ENCODE measurements at regions not wholly inside any gene's neighbourhood (a gene's known extent, or its start where the extent isn't known, plus 50 kb on each side); places are given as distances from the start of the nearest gene placed in this dataset.

GRCh38 chr18:25815659-25816058 is 274.8 kb downstream of the SS18 start:
- DNase-seq (ENCODE audit: low read depth in 4 of 4, low spot score in 3 of 4): no peak

GRCh38 chr18:25814841-25815458 is 275.5 kb downstream of the SS18 start:
- no peak for DNase-seq (ENCODE audit: low read depth in 4 of 4, low spot score in 3 of 4)

GRCh38 chr18:25813110-25813509 is 277.3 kb downstream of the SS18 start:
- DNase-seq (ENCODE audit: low read depth in 4 of 4, low spot score in 3 of 4): no peak

- no peak for DNase-seq (ENCODE audit: low read depth in 4 of 4, low spot score in 3 of 4)
Observed at GRCh38 chr18:25810736-25811135, 279.7 kb downstream of the SS18 start.

- DNase-seq (ENCODE audit: low read depth in 4 of 4, low spot score in 3 of 4): no peak
Observed at GRCh38 chr18:25805939-25806338, 284.5 kb downstream of the SS18 start.

GRCh38 chr18:25805323-25805722 is 285.1 kb downstream of the SS18 start:
- DNase-seq (ENCODE audit: low read depth in 4 of 4, low spot score in 3 of 4): no peak

- DNase-seq (ENCODE audit: low read depth in 4 of 4, low spot score in 3 of 4): no peak
Observed at GRCh38 chr18:25799231-25799630, 291.2 kb downstream of the SS18 start.

- no peak for DNase-seq (ENCODE audit: low read depth in 4 of 4, low spot score in 3 of 4)
Observed at GRCh38 chr18:25798046-25798445, 292.4 kb downstream of the SS18 start.

- DNase-seq (ENCODE audit: low read depth in 4 of 4, low spot score in 3 of 4): no peak
Observed at GRCh38 chr18:25795213-25795612, 295.2 kb downstream of the SS18 start.

GRCh38 chr18:25787276-25787675 is 303.1 kb downstream of the SS18 start:
- no peak for DNase-seq (ENCODE audit: low read depth in 4 of 4, low spot score in 3 of 4)

- no peak for DNase-seq (ENCODE audit: low read depth in 4 of 4, low spot score in 3 of 4)
Observed at GRCh38 chr18:25786758-25787157, 303.7 kb downstream of the SS18 start.

GRCh38 chr18:25780105-25780504 is 310.3 kb downstream of the SS18 start:
- DNase-seq (ENCODE audit: low read depth in 4 of 4, low spot score in 3 of 4): no peak

- DNase-seq (ENCODE audit: low read depth in 4 of 4, low spot score in 3 of 4): no peak
Observed at GRCh38 chr18:25771796-25772195, 318.6 kb downstream of the SS18 start.

GRCh38 chr18:25764777-25765176 is 325.6 kb downstream of the SS18 start:
- DNase-seq (ENCODE audit: low read depth in 4 of 4, low spot score in 3 of 4): no peak

- DNase-seq (ENCODE audit: low read depth in 4 of 4, low spot score in 3 of 4): no peak
Observed at GRCh38 chr18:25759111-25759510, 331.3 kb downstream of the SS18 start.

- no peak for DNase-seq (ENCODE audit: low read depth in 4 of 4, low spot score in 3 of 4)
Observed at GRCh38 chr18:25743646-25744151, 346.7 kb downstream of the SS18 start.

- DNase-seq (ENCODE audit: low read depth in 4 of 4, low spot score in 3 of 4): no peak
Observed at GRCh38 chr18:25739376-25739775, 351.0 kb downstream of the SS18 start.

GRCh38 chr18:25737710-25738311 is 352.6 kb downstream of the SS18 start:
- DNase-seq (ENCODE audit: low read depth in 4 of 4, low spot score in 3 of 4): no peak

- no peak for DNase-seq (ENCODE audit: low read depth in 4 of 4, low spot score in 3 of 4)
Observed at GRCh38 chr18:25736516-25736915, 353.9 kb downstream of the SS18 start.

- DNase-seq (ENCODE audit: low read depth in 4 of 4, low spot score in 3 of 4): no peak
Observed at GRCh38 chr18:25735459-25735858, 355.0 kb downstream of the SS18 start.

- DNase-seq (ENCODE audit: low read depth in 4 of 4, low spot score in 3 of 4): no peak
Observed at GRCh38 chr18:25734336-25734735, 356.1 kb downstream of the SS18 start.

GRCh38 chr18:25732862-25733261 is 357.6 kb downstream of the SS18 start:
- DNase-seq (ENCODE audit: low read depth in 4 of 4, low spot score in 3 of 4): no peak

- DNase-seq (ENCODE audit: low read depth in 4 of 4, low spot score in 3 of 4): no peak
Observed at GRCh38 chr18:25729072-25729471, 361.3 kb downstream of the SS18 start.
